Lung (tissue), 11 donors: ENCODE measurements at regions not wholly inside any gene's neighbourhood (a gene's known extent, or its start where the extent isn't known, plus 50 kb on each side); places are given as distances from the start of the nearest gene placed in this dataset.

ENCODE experiments used
- ATAC-seq: fragments of 200-7000 bp; cut with Tn5 transposase; one replicate; pipeline ENCODE4 v1.9.1; 2020; ENCODE audit warnings: moderate number of reproducible peaks; ENCODE audit not compliant: insufficient read depth, low FRiP score
- DNase-seq, 3 donors: peaks; one replicate each; pipeline ENCODE4 v3.0.0-alpha.2; 2013 to 2017
- H3K27ac ChIP-seq, 2 donors: one replicate each; pipeline ENCODE4 v1.5.1; 2013; ENCODE audit warnings: mild to moderate bottlenecking in 2 of 2, moderate library complexity in 2 of 2, control low read depth in 1 of 2, inconsistent platforms in 1 of 2, low read depth in 1 of 2, low read length in 1 of 2
- H3K27me3 ChIP-seq, 3 donors: one replicate each; pipeline ENCODE4 v1.5.1; 2013; ENCODE audit warnings: low read length in 2 of 3; ENCODE audit not compliant: control insufficient read depth in 3 of 3, insufficient read depth in 3 of 3
- H3K36me3 ChIP-seq, 4 donors: one replicate each; pipeline ENCODE4 v1.5.1; 2013; ENCODE audit warnings: low read length in 4 of 4, mild to moderate bottlenecking in 1 of 4, moderate library complexity in 1 of 4; ENCODE audit not compliant: control insufficient read depth in 4 of 4, insufficient read depth in 4 of 4
- H3K4me1 ChIP-seq, 5 donors: one replicate each; pipeline ENCODE4 v1.5.1; 2013; ENCODE audit warnings: low read length in 5 of 5, mild to moderate bottlenecking in 2 of 5, moderate library complexity in 1 of 5; ENCODE audit not compliant: control insufficient read depth in 5 of 5, insufficient read depth in 5 of 5
- H3K4me3 ChIP-seq: one replicate; pipeline ENCODE4 v1.5.1; 2013; ENCODE audit warnings: mild to moderate bottlenecking, control low read depth, moderate library complexity
- H3K9ac ChIP-seq, 2 donors: one replicate each; pipeline ENCODE4 v1.5.1; 2013; ENCODE audit warnings: low read length in 2 of 2, control low read depth in 1 of 2; ENCODE audit not compliant: insufficient read depth in 1 of 2
- H3K9me3 ChIP-seq, 4 donors: one replicate each; pipeline ENCODE4 v1.5.1; 2013; ENCODE audit warnings: low read length in 3 of 4, mild to moderate bottlenecking in 1 of 4, moderate library complexity in 1 of 4; ENCODE audit not compliant: control insufficient read depth in 4 of 4, insufficient read depth in 3 of 4
- CTCF ChIP-seq: IDR thresholded peaks from 2 replicates; pipeline ENCODE4 v1.5.1; 2012; ENCODE audit warnings: mild to moderate bottlenecking; ENCODE audit errors: control extremely low read depth, extremely low read depth
- WGBS, 2 donors: extraction: QIAGEN DNeasy Blood & Tissue Kit; methylation state at CpG; one replicate each; pipeline ENCODE4 v1.1.7; 2013; 5-methylcytosine and 5-hydroxymethylcytosine counted together
- donor health status: control.
- donor health status: control.
- donor health status: Bipolar disorder and iron deficiency.
- donor health status: healthy.
- donor health status: DM: yes; HTN: yes; CAD: no.

- WGBS, 2 donors: 69% methylated on average over 5 of the region's 5 CpGs; no CpG with 5 or more reads in 1 of the 2 donors
- Histone ChIP-seq H3K4me1 (no peaks in the 10 kb centered on the region), H3K4me3 (no peak overlapping the region), H3K36me3 (no peaks in the 10 kb centered on the region), H3K27me3 (no peaks in the 10 kb centered on the region), H3K9me3 (no peaks in the 10 kb centered on the region), H3K27ac (no peak overlapping the region), H3K9ac (no peak overlapping the region)
- no peak for ATAC-seq
- peak in 1 of 3 donors; percentile 0 for DNase-seq
- TF ChIP-seq CTCF: no peak
Observed at GRCh38 chrY:13091575-13091974, 186.9 kb downstream of the DDX3Y start.

- Histone ChIP-seq H3K9ac (no peak overlapping the region), H3K9me3 (no peaks in the 10 kb centered on the region), H3K4me1 (no peaks in the 10 kb centered on the region), H3K27ac (no peak overlapping the region), H3K4me3 (no peak overlapping the region), H3K36me3 (no peaks in the 10 kb centered on the region), H3K27me3 (no peaks in the 10 kb centered on the region)
- WGBS, 2 donors: 19% methylated on average over 2 of the region's 2 CpGs; no CpG with 5 or more reads in 1 of the 2 donors
- DNase-seq (no peak), ATAC-seq (no peak)
- no peak for TF ChIP-seq CTCF
Observed at GRCh38 chrY:13092986-13093385, 188.3 kb downstream of the DDX3Y start.

DNA sequence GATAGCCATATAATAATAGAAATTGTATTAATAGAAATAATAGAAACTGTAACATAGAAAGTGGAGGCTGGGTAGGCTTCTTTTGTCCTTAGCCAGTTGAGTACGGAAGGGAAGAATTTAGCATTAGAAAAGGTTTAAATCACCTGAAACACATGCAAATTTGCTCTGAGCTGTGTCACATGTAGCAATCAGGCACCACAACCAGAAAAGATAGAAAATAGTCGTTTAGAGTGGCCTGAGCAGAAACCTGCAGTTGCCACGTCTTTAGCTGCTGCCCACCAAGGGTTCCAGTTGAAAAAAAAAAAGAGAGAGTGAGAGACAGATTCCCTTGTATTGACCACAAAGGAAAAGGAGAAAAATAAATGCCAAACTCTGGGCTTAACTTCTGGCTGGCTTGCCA, 188.8 kb downstream of the DDX3Y start:
- Histone ChIP-seq H3K36me3 (no peaks in the 10 kb centered on the region), H3K9ac (no peak overlapping the region)
- whole genome bisulfite sequencing, 2 donors: 56% methylated on average over 3 of the region's 3 CpGs; no CpG with 5 or more reads in 1 of the 2 donors

More for the DNA sequence above, 188.8 kb downstream of the DDX3Y start:
- H3K27me3 ChIP-seq: no peaks in the 10 kb centered on the region
- H3K4me1 ChIP-seq: no peaks in the 10 kb centered on the region
- no peak for DNase-seq
- no peak overlapping the region for H3K4me3 ChIP-seq
- TF ChIP-seq CTCF: no peak
- no peak for ATAC-seq
- H3K27ac ChIP-seq: no peak overlapping the region
- H3K9me3 ChIP-seq: no peaks in the 10 kb centered on the region
